ENCODE measurements at regions not wholly inside any gene's neighbourhood (a gene's known extent, or its start where the extent isn't known, plus 50 kb on each side); places are given as distances from the start of the nearest gene placed in this dataset.

- no peak for DNase-seq (ENCODE audit: low read depth, low spot score)
- in situ Hi-C loops (cut with HindIII; ENCODE audit: low pct_unique_long_range_greater_than_20kb, low sequenced_read_pairs), result no loop called here
These were observed 205.1 kb upstream of the RUNX1 start for GRCh38 chr21:35254006-35254764.

GRCh38 chr21:35252831-35253230 is 203.7 kb upstream of the RUNX1 start:
- in situ Hi-C loops (cut with HindIII; ENCODE audit: low pct_unique_long_range_greater_than_20kb, low sequenced_read_pairs), result no loop called here

GRCh38 chr21:35249636-35250035 is 200.5 kb upstream of the RUNX1 start:
- no peak for DNase-seq (ENCODE audit: low read depth, low spot score)
- in situ Hi-C loops (cut with HindIII; ENCODE audit: low pct_unique_long_range_greater_than_20kb, low sequenced_read_pairs), result no loop called here

More at GRCh38 chr21:35252831-35253230, 203.7 kb upstream of the RUNX1 start:
- no peak for DNase-seq (ENCODE audit: low read depth, low spot score)

- in situ Hi-C loops (cut with HindIII; ENCODE audit: low pct_unique_long_range_greater_than_20kb, low sequenced_read_pairs), result no loop called here
- no peak for DNase-seq (ENCODE audit: low read depth, low spot score)
These were observed 196.8 kb upstream of the RUNX1 start for GRCh38 chr21:35245879-35246278.

DNA sequence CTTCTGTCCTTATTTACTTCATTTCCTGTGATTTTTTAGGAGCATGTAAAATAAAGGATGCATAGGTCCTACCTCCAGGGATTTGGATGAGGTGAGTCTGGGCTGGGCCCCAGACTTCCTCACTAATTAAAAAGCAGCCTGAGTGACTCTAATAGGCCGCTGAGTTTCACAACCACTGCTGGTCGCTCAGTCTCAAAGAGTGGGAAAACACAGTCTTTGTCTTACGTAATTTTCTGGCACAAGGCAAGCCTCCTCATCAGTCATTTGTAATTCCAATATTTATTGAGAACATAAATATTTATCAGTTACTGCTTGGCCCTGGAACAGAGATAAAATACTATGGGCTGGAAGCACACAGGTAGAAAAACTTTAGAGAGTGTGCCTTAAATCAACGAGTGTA is 195.4 kb upstream of the RUNX1 start:
- in situ Hi-C loops (cut with HindIII; ENCODE audit: low pct_unique_long_range_greater_than_20kb, low sequenced_read_pairs), result no loop called here
- DNase-seq (ENCODE audit: low read depth, low spot score), result no peak

DNA sequence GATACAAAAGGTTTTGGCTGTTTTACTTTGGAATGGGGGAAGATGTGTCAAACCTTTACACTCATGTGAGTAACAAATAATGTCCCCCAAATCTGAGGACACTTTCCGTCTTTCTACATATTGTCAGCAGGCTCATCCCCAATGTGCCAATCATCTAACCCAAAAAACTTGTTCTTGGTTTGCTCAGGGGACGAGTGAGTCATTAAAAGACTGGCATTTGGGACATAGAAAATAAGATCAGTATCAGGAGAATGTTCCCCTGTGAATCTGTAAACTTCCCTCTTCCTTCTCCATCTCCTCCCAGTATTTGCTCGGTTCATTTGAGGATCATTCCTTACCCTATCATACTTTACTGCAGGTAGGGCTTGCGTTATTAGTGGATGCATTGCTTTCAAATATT is 194.1 kb upstream of the RUNX1 start:
- DNase-seq (ENCODE audit: low read depth, low spot score), result no peak
- in situ Hi-C loops (cut with HindIII; ENCODE audit: low pct_unique_long_range_greater_than_20kb, low sequenced_read_pairs), result no loop called here

- in situ Hi-C loops (cut with HindIII; ENCODE audit: low pct_unique_long_range_greater_than_20kb, low sequenced_read_pairs), result no loop called here
- no peak for DNase-seq (ENCODE audit: low read depth, low spot score)
These were observed 190.7 kb upstream of the RUNX1 start for GRCh38 chr21:35239811-35240219.

- no peak for DNase-seq (ENCODE audit: low read depth, low spot score)
- in situ Hi-C loops (cut with HindIII; ENCODE audit: low pct_unique_long_range_greater_than_20kb, low sequenced_read_pairs), result no loop called here
These were observed 189.0 kb upstream of the RUNX1 start for GRCh38 chr21:35238119-35238518.

DNA sequence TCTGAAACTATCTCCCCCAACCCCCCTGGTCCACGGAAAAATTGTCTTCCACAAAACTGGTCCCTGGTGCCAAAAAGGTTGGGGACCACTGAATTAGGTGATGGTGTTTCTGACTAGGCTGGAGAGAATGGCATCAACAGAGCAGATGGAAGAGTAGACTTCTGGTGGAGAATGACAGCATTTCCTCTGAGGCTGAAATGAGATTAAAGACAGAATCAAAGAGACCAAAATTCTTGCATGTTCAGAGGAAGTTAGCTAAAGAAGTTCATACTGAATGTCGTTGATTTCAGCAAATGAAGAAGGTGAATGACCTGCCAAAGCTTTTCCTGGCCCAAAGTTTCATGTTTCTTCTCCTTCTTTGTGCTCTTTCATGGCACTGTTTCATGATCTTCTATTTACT is 188.2 kb upstream of the RUNX1 start:
- in situ Hi-C loops (cut with HindIII; ENCODE audit: low pct_unique_long_range_greater_than_20kb, low sequenced_read_pairs), result no loop called here
- DNase-seq (ENCODE audit: low read depth, low spot score), result no peak

GRCh38 chr21:35236090-35236489 is 187.0 kb upstream of the RUNX1 start:
- DNase-seq (ENCODE audit: low read depth, low spot score), result no peak
- in situ Hi-C loops (cut with HindIII; ENCODE audit: low pct_unique_long_range_greater_than_20kb, low sequenced_read_pairs), result no loop called here

- no peak for DNase-seq (ENCODE audit: low read depth, low spot score)
- in situ Hi-C loops (cut with HindIII; ENCODE audit: low pct_unique_long_range_greater_than_20kb, low sequenced_read_pairs), result no loop called here
These were observed 185.6 kb upstream of the RUNX1 start for GRCh38 chr21:35234725-35235124.

DNA sequence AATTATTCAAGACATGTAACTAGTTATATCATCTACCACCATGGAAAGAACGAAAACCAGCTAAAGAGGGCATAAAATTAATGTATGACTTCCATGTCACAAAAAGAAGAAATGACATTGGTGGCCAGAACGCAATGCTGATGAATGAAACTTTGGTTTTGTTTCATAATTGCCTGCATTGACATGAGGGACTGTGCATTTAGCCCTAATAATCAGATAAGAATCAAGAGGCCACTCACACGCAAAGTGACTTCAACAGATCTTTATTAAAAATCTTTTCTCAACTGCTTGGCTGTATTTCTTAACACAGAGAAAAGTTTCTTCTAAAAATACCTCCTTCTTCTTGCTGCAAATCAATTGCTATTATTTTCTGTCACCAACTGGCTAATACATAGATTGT is 184.7 kb upstream of the RUNX1 start:
- DNase-seq (ENCODE audit: low read depth, low spot score), result no peak
- in situ Hi-C loops (cut with HindIII; ENCODE audit: low pct_unique_long_range_greater_than_20kb, low sequenced_read_pairs), result no loop called here

GRCh38 chr21:35232545-35233176 is 183.6 kb upstream of the RUNX1 start:
- in situ Hi-C loops (cut with HindIII; ENCODE audit: low pct_unique_long_range_greater_than_20kb, low sequenced_read_pairs), result no loop called here
- DNase-seq (ENCODE audit: low read depth, low spot score), result peak; percentile 42

GRCh38 chr21:35231090-35231489 is 182.0 kb upstream of the RUNX1 start:
- in situ Hi-C loops (cut with HindIII; ENCODE audit: low pct_unique_long_range_greater_than_20kb, low sequenced_read_pairs), result no loop called here
- no peak for DNase-seq (ENCODE audit: low read depth, low spot score)

GRCh38 chr21:35229290-35229689 is 180.2 kb upstream of the RUNX1 start:
- in situ Hi-C loops (cut with HindIII; ENCODE audit: low pct_unique_long_range_greater_than_20kb, low sequenced_read_pairs), result no loop called here
- no peak for DNase-seq (ENCODE audit: low read depth, low spot score)

GRCh38 chr21:35227786-35228185 is 178.7 kb upstream of the RUNX1 start:
- in situ Hi-C loops (cut with HindIII; ENCODE audit: low pct_unique_long_range_greater_than_20kb, low sequenced_read_pairs), result no loop called here
- no peak for DNase-seq (ENCODE audit: low read depth, low spot score)

DNA sequence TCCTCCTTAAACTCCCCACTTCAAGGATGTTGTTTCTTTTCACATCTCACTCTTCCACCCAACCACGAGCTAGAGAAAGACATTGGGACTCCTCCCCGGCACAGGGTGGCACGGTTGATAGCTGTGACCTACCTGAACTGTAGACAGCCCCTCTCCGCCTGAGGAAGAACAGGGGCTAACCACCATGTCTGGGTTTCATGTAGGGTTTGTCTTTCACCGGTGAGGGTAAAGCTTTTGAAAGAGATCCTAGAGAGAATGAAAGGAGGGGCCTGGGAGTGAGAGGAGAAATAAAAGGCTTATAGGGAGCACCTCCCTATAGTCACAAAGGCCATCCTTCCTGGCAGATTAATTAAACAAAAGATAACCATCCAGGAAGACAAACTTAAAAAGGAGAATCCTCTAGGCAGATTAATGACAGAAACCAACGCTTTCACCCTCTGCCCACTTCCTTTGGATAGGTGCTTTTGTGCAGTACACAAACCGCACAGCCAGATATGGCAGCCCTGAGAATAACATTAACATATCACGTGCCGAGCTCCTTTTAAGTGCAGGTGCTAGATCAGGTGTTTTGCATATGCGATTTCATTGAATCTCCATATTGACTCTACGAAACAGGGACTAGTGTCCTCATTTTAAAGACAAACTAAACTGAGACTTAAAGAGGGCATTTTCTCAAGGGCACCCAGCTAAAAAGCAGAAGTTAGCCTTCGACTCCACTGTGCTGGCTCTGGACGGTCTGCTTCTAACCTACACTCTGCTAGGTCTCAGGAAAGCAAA is 178.1 kb upstream of the RUNX1 start:
- in situ Hi-C loops (cut with HindIII; ENCODE audit: low pct_unique_long_range_greater_than_20kb, low sequenced_read_pairs), result no loop called here
- no peak for DNase-seq (ENCODE audit: low read depth, low spot score)

DNA sequence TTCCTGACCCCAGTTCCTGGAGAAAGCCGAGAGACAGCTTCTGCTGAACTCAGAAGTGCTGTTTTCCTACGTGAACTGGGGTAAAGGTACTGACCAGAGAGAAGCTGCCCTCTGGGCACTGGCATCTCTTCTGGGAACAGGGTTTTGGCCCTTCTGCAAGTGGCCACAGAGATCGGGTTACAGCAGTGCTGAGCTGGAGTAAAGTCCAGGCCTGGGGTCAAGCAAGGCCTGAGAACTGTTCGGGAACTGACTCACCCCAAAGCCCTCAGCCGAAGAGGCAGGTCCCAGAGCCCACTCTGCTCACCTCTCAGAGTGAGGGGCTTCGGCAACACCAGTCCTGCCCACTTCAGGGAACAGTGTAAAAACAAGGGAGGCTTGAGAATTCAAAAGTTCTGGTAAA is 177.2 kb upstream of the RUNX1 start:
- in situ Hi-C loops (cut with HindIII; ENCODE audit: low pct_unique_long_range_greater_than_20kb, low sequenced_read_pairs), result no loop called here
- DNase-seq (ENCODE audit: low read depth, low spot score), result no peak

GRCh38 chr21:35225573-35225972 is 176.5 kb upstream of the RUNX1 start:
- no peak for DNase-seq (ENCODE audit: low read depth, low spot score)
- in situ Hi-C loops (cut with HindIII; ENCODE audit: low pct_unique_long_range_greater_than_20kb, low sequenced_read_pairs), result no loop called here
